ENCODE measurements at regions not wholly inside any gene's neighbourhood (a gene's known extent, or its start where the extent isn't known, plus 50 kb on each side); places are given as distances from the start of the nearest gene placed in this dataset.

DNA sequence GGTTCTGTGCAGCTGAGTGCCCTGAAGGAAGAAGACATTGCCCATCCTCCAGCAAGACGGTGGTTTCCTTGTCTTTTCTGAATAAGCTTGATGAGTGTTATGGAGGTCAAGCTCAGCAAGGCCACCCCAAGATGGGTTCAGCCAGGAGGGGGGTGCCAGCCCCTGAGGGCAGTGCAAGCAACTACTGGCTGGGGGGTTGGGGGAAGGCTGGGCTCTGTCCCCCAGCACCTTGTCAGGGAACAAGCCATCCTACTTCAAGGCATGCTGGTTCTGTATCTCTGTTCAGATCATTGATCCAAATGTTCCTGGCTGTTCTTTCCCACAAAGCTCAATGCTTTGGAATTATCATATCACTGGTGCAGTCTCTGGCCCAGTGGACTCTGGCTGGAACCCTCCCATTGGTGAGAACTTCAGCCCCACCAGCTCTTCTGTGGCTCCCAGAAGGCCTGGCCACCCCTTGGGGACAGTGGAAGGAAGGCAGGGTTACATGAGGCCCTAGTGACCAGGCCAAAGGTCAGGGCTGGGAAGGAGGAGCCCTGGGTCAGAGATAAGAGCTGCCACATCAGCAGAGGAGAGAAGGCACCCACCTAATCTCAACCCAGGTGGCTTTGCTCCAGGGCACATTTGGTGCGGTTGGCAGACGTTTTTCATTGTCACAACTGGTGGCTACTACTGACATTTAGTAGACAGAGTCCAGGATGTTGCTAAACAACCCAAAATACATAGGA, 280.2 kb downstream of the IRX2 start:
- TF ChIP-seq EP300 (IDR thresholded peaks at IDR 0.05) = no peak
- TF ChIP-seq, protein P1, sequence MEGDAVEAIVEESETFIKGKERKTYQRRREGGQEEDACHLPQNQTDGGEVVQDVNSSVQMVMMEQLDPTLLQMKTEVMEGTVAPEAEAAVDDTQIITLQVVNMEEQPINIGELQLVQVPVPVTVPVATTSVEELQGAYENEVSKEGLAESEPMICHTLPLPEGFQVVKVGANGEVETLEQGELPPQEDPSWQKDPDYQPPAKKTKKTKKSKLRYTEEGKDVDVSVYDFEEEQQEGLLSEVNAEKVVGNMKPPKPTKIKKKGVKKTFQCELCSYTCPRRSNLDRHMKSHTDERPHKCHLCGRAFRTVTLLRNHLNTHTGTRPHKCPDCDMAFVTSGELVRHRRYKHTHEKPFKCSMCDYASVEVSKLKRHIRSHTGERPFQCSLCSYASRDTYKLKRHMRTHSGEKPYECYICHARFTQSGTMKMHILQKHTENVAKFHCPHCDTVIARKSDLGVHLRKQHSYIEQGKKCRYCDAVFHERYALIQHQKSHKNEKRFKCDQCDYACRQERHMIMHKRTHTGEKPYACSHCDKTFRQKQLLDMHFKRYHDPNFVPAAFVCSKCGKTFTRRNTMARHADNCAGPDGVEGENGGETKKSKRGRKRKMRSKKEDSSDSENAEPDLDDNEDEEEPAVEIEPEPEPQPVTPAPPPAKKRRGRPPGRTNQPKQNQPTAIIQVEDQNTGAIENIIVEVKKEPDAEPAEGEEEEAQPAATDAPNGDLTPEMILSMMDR (IDR thresholded peaks at IDR 0.05) = no peak

All from suprapubic skin (tissue), 3 donors.